ENCODE measurements at regions not wholly inside any gene's neighbourhood (a gene's known extent, or its start where the extent isn't known, plus 50 kb on each side); places are given as distances from the start of the nearest gene placed in this dataset.

- ChIA-PET POLR2A (interaction anchor here (0.6 kb wide), 2 partner anchors 105 to 120 kb away, joined by 3 read pairs; no protein-coding TSS in a partner anchor), CTCF (interaction anchor here (0.9 to 1.3 kb wide), 4 partner anchors 11 to 144 kb away, joined by 3 to 4 read pairs (median 3); no protein-coding TSS in a partner anchor)
- intact Hi-C loops (cut with micrococcal nuclease) = no loop called here
- no peak overlapping the region for H3K27ac Mint-ChIP-seq (ENCODE audit: low read depth, unreplicated experiment)
- H3K4me3 Mint-ChIP-seq (ENCODE audit: unreplicated experiment) = no peak overlapping the region
- H3K9me3 Mint-ChIP-seq (ENCODE audit: unreplicated experiment) = no peaks in the 10 kb centered on the region
- no TSS peak for BruUV-seq (replicated peaks)
- TF ChIP-seq CTCF (IDR thresholded peaks at IDR 0.05; ENCODE audit: unreplicated experiment) = no peak
- no peaks in the 10 kb centered on the region for H3K27me3 Mint-ChIP-seq (ENCODE audit: insufficient read depth, unreplicated experiment)
- H3K4me1 Mint-ChIP-seq (ENCODE audit: insufficient read depth, unreplicated experiment) = peaks cover 44% of the 10 kb centered on the region
- no peaks in the 10 kb centered on the region for H3K36me3 Mint-ChIP-seq (ENCODE audit: insufficient read depth, unreplicated experiment)
- peak; percentile 5 for DNase-seq (ENCODE audit: unreplicated experiment)
These were observed 94.6 kb upstream of the COL8A1 start for GRCh38 chr3:99543796-99544195.

- peaks cover 36% of the 10 kb centered on the region for H3K4me1 Mint-ChIP-seq (ENCODE audit: insufficient read depth, unreplicated experiment)
- no peaks in the 10 kb centered on the region for H3K27me3 Mint-ChIP-seq (ENCODE audit: insufficient read depth, unreplicated experiment)
- TF ChIP-seq CTCF (IDR thresholded peaks at IDR 0.05; ENCODE audit: unreplicated experiment) = no peak
- H3K27ac Mint-ChIP-seq (ENCODE audit: low read depth, unreplicated experiment) = peak overlapping the region; percentile 90
- POLR2A ChIA-PET = no interaction called here
- no TSS peak for BruUV-seq (replicated peaks)
- H3K9me3 Mint-ChIP-seq (ENCODE audit: unreplicated experiment) = no peaks in the 10 kb centered on the region
- DNase-seq (ENCODE audit: unreplicated experiment) = peak; percentile 73
- H3K4me3 Mint-ChIP-seq (ENCODE audit: unreplicated experiment) = peak overlapping the region; percentile 34
- CTCF ChIA-PET = interaction anchor here (1.3 kb wide), 1 partner anchor 10 kb away, joined by 3 read pairs; no protein-coding TSS in a partner anchor
- H3K36me3 Mint-ChIP-seq (ENCODE audit: insufficient read depth, unreplicated experiment) = no peaks in the 10 kb centered on the region
- intact Hi-C loops (cut with micrococcal nuclease) = no loop called here
These were observed 95.5 kb upstream of the COL8A1 start for GRCh38 chr3:99542767-99543518.

- Mint-ChIP-seq H3K4me1 (ENCODE audit: insufficient read depth, unreplicated experiment) (peaks cover 41% of the 10 kb centered on the region), H3K27me3 (ENCODE audit: insufficient read depth, unreplicated experiment) (no peaks in the 10 kb centered on the region), H3K36me3 (ENCODE audit: insufficient read depth, unreplicated experiment) (no peaks in the 10 kb centered on the region), H3K4me3 (ENCODE audit: unreplicated experiment) (no peak overlapping the region), H3K9me3 (ENCODE audit: unreplicated experiment) (no peaks in the 10 kb centered on the region), H3K27ac (ENCODE audit: low read depth, unreplicated experiment) (no peak overlapping the region)
- ChIA-PET POLR2A (no interaction called here), CTCF (no interaction called here)
- intact Hi-C loops (cut with micrococcal nuclease) = no loop called here
- BruUV-seq (replicated peaks) = no TSS peak
- no peak for DNase-seq (ENCODE audit: unreplicated experiment)
- TF ChIP-seq CTCF (IDR thresholded peaks at IDR 0.05; ENCODE audit: unreplicated experiment) = no peak
These were observed 97.2 kb upstream of the COL8A1 start for GRCh38 chr3:99541181-99541580.

GRCh38 chr3:99537416-99537815 lies 101.0 kb upstream of the COL8A1 start:
- ChIA-PET POLR2A (no interaction called here), CTCF (no interaction called here)
- no peak overlapping the region for H3K27ac Mint-ChIP-seq (ENCODE audit: low read depth, unreplicated experiment)
- TF ChIP-seq CTCF (IDR thresholded peaks at IDR 0.05; ENCODE audit: unreplicated experiment) = no peak
- H3K9me3 Mint-ChIP-seq (ENCODE audit: unreplicated experiment) = no peaks in the 10 kb centered on the region
- no peaks in the 10 kb centered on the region for H3K27me3 Mint-ChIP-seq (ENCODE audit: insufficient read depth, unreplicated experiment)
- no TSS peak for BruUV-seq (replicated peaks)
- H3K36me3 Mint-ChIP-seq (ENCODE audit: insufficient read depth, unreplicated experiment) = no peaks in the 10 kb centered on the region
- H3K4me1 Mint-ChIP-seq (ENCODE audit: insufficient read depth, unreplicated experiment) = peaks cover 24% of the 10 kb centered on the region
- DNase-seq (ENCODE audit: unreplicated experiment) = no peak
- no peak overlapping the region for H3K4me3 Mint-ChIP-seq (ENCODE audit: unreplicated experiment)
- intact Hi-C loops (cut with micrococcal nuclease) = loop anchor here (5.0 kb wide), 1 partner anchor 100 kb away; the partner anchor contains the start of gene COL8A1

Measured in MCF 10A (cell line).